C4-2B (cell line): ENCODE measurements at regions not wholly inside any gene's neighbourhood (a gene's known extent, or its start where the extent isn't known, plus 50 kb on each side); places are given as distances from the start of the nearest gene placed in this dataset.

Experiments
- ZFX ChIP-seq: fragments of 450-650 bp; IDR thresholded peaks from 2 replicates; pipeline ENCODE4 v1.6.1; 2017
- TF ChIP-seq, protein P1 (sequence below): fragments of 450-650 bp; conservative IDR thresholded peaks from 2 replicates; pipeline ENCODE4 v1.5.1; 2017; ENCODE audit warnings: mild to moderate bottlenecking

DNA sequence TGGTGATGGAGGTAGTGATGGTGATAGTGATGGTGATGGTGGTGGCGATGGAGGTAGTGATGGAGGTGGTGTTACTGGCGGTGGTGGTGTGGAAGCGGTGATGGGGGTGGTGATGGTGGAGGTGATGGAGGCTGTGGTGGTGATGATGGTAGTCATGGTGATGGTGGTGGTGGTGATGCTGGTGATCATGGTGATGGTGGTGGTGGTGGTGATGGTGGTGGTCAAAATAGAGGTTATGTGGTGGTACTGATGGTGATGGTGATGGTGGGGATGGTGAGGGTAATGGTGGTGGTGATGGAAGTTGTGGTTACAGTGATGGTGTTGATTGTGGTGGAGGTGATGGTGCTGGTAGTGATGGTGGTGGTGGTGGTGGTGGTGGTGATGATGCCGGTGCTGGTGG, 199.2 kb downstream of the IGLL1 start:
- TF ChIP-seq, protein P1, sequence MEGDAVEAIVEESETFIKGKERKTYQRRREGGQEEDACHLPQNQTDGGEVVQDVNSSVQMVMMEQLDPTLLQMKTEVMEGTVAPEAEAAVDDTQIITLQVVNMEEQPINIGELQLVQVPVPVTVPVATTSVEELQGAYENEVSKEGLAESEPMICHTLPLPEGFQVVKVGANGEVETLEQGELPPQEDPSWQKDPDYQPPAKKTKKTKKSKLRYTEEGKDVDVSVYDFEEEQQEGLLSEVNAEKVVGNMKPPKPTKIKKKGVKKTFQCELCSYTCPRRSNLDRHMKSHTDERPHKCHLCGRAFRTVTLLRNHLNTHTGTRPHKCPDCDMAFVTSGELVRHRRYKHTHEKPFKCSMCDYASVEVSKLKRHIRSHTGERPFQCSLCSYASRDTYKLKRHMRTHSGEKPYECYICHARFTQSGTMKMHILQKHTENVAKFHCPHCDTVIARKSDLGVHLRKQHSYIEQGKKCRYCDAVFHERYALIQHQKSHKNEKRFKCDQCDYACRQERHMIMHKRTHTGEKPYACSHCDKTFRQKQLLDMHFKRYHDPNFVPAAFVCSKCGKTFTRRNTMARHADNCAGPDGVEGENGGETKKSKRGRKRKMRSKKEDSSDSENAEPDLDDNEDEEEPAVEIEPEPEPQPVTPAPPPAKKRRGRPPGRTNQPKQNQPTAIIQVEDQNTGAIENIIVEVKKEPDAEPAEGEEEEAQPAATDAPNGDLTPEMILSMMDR: no peak
- no peak for TF ChIP-seq ZFX
